GM19023 (cell line): ENCODE measurements at regions not wholly inside any gene's neighbourhood (a gene's known extent, or its start where the extent isn't known, plus 50 kb on each side); places are given as distances from the start of the nearest gene placed in this dataset.
"Not testable (repeated sequence)": the region's sequence is repeated elsewhere in the genome, so short reads cannot be mapped to it uniquely, and the experiment has no call there.

Experiments used
- ATAC-seq: cut with Tn5 transposase; IDR thresholded peaks from one replicate; pipeline ENCODE4 v1.9.1; 2021; ENCODE audit warnings: mild to moderate bottlenecking, moderate library complexity; ENCODE audit not compliant: unreplicated experiment

DNA sequence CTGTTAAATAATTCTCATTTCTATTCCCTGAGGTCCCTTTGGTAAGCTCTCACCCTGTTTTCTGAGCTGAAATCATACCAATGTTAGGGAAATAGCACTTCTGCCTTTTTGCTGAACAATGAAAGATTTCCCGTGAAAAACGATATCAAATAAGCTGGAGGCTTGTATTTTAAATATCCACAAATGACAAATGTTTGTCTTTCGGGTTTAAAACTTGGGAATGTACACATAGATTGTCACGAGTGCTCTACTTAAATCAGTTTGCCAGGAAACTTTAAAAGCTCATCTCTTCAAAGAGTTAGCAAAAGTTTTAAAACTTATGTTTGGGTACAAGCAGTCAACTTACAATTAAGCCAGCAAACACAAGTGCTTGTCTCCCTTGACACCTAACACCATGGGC is 393.5 kb upstream of the MON1B start:
- ATAC-seq: no peak

DNA sequence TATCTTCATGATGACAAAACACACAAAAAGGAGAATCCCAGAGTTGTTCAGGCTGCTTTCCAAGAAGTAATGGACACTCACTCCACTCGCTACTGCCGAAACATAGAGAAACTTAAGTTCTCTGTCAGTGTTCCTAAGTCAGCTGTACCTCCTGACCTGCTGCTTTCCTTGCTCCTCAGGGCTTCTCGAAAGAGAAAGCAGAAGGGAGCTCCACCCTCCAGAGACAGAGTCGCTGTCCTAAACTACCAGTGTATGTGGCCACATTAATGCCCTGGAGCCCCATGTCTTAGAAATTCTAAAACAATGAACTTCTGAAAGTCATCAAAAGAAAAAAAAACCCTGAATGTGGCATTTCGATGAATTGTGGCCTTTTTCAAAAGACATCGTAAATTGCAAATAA is 390.8 kb upstream of the MON1B start:
- ATAC-seq: no peak

DNA sequence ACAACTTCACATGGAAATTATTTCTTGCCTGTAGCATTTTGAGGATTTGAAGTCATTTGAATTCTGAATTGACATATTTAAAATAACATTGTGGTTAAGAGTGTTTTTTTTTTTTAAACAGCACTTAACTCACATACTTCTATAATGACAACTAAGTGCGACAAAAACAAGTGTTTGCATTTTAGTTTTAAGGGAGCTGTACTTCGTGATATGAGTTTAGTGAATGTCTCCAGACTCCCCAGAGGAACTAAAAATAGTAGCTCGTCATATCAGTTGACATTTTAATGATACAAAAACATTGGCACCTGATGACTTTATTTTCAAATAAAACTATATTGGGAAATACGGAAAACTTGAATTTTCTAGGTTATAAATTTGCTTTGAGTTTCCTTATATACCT is 389.6 kb upstream of the MON1B start:
- ATAC-seq: no peak

DNA sequence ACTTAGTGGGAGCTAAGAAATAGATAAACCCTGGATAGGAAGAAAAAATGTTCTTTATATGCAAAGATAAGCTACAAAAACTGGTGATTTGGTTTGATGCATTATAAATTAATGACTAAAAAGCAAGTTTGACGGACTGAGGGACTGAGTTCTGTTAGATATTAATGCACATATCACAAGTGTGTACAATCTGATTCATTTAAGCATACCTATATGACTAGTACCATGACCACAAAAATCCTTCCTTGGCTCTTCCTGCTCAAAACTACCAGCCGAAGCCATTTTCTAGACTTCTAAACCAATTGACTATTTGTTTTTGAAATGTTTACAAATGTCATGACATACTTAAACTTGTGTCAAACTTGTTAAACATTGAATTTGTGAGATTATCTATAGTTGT is 374.5 kb upstream of the MON1B start:
- no peak for ATAC-seq

DNA sequence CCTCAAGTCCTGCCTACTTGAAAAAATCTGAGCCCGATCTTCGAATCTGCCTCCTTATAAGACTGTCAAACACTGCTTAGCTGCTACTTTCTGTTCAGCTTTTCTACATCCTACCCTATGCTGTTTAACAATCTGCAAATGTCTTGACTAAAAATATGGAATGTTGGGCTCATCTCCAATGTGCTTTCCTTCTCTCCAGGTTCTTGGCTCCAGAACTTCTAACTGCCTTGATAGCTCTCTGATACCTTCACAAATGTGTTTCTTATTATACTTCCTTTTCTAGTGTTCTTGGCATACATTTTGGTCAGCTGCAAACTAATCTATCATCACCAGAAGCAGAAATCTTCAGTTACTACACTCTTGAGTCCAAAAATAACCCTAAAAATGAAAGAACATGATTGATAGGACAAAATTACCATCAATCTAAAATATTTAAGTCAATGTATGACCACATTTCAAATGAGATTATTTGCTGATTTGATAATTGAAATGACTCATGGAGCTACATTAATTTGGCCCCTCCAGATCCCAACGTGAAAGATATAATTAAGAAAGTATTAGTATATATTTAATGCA is 372.3 kb upstream of the MON1B start:
- no peak for ATAC-seq

DNA sequence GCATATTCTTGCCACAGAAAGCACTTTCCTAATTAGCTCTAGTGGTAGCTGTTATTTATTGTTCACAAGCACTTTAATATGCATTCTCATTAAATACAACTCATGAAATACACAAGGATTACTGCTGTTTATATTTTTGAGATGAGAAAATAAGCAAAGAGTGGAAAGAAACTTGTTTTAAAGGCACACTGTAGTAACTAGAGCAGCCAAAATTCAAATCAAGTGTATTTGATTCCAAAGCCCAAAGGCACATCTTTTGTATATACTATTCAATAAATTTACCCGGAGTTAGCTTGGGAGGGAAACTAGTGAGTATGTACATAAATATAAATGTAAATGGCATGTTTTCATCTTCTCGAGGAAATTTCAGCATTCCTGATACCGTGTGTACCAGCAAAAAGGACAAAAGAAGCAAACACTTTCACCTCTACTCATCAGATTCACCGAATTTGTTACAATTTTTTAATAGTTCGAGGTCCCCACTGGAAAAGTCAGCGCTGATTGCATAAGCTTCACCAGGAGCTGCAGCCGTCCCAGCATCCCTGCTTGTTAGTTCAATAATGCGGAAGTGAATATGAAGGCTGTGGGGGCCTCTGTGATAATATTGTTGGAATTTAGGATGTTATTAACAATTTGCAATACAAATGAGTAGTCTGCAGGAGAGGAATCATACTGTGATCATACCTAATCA is 371.6 kb upstream of the MON1B start:
- ATAC-seq: no peak

DNA sequence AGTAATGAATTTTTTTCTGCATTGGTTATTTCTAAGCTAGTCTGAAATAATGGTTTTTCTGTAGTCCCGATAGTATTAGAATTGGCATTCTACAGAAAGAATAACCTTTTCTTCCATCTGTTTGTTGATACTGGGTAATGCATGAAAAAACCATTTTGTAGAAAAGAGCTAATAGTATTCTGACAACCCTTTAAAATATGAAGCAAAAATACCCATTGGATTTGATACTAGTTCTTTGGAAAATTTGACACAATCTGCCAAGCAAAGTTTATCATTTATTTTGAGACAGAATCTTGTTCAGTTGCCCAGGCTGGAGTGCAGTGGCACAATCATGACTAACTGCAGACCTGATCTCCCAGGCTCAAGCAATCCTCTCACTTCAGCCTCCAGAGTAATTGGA is 366.8 kb upstream of the MON1B start:
- ATAC-seq: no peak

- ATAC-seq: no peak
These were observed 366.2 kb upstream of the MON1B start for GRCh38 chr16:76824791-76825190.

DNA sequence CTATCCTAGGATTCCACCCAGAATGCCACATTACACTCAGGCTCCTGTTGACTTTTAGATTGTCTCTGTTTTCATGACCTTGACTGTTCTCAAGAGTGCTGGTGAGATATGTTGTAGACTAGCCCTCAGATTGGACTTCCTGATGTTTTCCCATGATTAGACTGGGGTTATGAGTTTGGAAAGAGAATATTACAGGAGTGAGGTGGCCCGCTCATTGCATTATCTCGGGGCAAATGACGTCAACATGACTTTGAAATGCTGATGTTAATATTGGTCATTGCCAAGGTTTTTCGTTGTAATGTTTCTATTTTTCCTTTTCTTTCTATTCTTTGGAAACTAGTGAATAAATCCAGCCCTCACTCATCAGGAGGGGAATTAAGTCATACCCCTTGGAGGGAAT is 355.7 kb upstream of the MON1B start:
- ATAC-seq: no peak

GRCh38 chr16:76835779-76836300 is 355.1 kb upstream of the MON1B start:
- no peak for ATAC-seq

DNA sequence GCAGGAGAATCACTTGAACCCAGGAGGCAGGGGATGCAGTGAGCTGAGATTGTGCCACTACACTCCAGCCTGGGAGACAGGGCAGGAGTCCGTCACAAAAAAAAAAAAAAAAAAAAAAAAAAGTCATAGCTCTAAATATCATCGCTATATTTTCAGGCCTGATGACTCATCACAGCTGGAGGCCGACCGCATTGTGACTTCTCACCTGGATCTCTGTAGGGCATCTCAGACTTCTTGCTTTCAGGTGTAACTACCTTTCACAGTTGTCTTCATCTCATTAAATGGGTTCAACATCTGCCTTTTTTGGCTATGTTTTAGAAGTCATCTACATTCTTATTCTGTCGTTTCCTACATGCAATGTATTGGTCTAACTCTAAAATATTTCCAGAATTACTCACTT is 353.1 kb upstream of the MON1B start:
- ATAC-seq: no peak

DNA sequence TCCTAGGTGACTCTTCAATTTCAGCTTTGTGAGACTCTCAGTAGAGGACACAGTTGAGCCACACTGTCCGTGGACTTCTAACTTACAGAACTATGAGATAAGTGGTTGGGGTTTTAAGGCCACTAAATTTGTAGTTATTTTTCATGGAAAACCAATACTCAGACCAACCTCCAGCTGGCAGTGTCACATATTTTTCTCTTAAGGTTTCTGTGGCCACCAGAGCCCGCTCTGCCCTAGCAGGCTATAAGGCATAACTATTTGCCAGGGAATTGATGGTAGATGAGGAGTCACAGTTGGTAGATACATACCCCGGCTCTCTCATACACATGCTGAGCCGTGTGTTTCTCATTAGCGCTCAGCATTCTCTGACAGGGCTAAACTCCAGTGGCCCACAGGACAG is 336.8 kb upstream of the MON1B start:
- ATAC-seq: no peak

DNA sequence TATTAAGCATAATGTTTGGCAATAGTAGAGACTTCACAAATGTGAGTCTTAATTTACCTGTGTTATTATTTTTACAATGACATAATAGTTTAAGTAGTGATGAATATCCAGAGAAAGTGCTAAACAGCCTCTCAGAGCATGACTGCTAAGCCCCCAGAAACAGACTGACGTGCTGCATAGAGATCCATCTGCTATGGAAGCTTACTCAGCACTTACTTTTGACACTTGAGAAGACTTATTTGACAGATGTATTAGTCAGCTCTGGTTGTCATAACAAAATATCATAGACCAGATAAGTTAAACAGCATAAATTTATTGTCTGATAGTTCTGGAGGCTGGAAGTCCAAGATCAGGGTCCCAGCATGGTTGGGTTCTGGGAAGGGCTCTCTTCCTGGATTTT is 334.9 kb upstream of the MON1B start:
- no peak for ATAC-seq

DNA sequence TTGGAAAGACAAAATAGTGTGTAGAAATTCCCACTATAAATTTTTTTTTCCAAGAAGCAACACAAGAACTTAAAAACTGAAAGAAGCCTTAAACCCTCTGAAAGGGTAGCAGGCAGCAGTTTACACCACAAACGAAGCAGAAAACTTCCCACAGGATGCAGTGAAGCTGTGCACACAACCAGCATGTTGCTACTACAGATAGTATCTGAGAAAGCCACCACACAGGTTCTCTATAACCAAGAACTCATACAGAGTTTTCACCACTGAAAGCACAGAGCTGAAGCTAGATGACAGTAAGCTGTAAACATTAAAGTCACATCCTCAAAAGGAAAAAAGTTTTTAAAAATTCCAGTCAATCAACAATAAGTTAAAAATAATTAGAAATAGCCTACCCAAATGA is 333.6 kb upstream of the MON1B start:
- ATAC-seq: no peak

DNA sequence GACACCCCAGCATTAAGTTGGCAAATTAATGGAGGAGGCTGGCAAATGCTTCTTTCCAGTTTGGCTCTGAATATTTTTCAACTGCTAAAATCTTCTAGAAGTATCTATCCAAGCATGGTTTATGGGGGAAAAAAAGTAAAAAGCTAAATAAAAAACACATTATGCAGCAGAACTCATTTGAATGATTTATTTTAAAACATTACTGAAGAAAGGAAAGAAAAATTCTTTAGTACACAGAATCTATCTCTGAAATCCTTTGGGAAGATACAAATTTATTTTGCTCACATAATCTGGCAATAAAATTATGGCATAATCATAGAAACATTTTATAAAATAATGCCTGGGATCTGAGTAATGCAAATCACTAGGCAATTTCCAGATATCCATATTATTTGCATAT is 328.1 kb upstream of the MON1B start:
- ATAC-seq: no peak

- ATAC-seq: no peak
These were observed 324.0 kb upstream of the MON1B start for GRCh38 chr16:76866994-76867393.

- ATAC-seq: no peak
These were observed 315.1 kb upstream of the MON1B start for GRCh38 chr16:76875898-76876297.

- no peak for ATAC-seq
These were observed 311.6 kb upstream of the MON1B start for GRCh38 chr16:76879420-76879819.

DNA sequence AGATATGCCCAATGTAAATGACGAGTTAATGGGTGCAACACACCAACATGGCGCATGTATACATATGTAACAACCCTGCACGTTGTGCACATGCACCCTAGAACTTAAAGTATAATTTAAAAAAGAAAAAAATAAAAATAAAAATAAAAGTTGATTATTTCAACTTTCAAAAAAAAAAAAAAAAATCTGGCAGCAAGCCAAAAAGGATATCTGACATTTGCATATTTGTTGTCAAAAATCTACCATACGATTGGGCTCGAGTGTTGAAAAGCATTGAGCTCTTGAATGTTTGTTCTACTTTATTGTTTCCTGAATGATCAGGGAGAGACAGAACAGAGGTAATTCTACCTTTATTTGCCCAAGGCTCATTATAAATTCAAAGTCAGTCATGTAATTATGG is 310.5 kb upstream of the MON1B start:
- ATAC-seq: not testable (repeated sequence)

GRCh38 chr16:76882105-76882504 is 308.9 kb upstream of the MON1B start:
- ATAC-seq: no peak

- no peak for ATAC-seq
These were observed 307.9 kb upstream of the MON1B start for GRCh38 chr16:76883076-76883475.

DNA sequence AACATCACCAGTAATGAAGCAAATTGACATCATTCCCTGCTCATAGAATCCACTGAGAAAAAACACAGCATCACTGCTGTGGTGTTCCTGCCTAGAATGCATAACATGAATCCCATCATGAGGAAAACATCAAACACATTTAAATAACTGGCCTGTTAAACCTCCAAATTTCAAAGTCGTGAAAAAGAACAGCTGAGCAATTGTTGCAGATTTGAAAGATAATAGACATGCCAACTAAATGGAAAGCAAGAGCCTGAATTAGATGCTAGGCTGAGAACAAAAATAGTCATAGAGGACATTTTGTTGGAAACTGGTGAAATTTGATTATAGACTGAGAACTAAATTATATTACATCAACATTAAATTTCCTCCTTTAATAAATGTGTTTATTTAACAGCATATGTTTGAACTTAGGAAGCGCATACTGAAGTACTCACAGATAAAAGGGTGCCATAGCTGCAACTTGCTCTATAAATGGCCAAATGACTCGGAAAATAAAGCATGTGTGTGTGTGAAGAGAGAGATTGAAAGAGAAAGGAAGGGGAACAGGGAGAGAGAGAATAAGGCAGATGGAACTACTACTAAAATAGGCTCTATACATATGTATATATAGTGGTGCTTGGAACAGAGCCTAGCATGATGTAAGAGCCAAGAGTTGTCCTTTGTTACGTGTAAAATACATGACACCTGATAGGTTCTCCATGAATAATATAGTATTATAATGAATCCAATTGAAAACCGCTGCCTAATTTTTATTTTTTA is 305.0 kb upstream of the MON1B start:
- ATAC-seq: no peak
